Ishikawa (cell line): ENCODE measurements at regions not wholly inside any gene's neighbourhood (a gene's known extent, or its start where the extent isn't known, plus 50 kb on each side); places are given as distances from the start of the nearest gene placed in this dataset.

Experiments used
- CREB1 ChIP-seq: IDR thresholded peaks from 2 replicates; pipeline ENCODE4 v1.6.1; 2012; ENCODE audit warnings: low read depth
- EGR1 ChIP-seq: IDR thresholded peaks from 2 replicates; pipeline ENCODE4 v1.6.1; 2012
- FOXM1 ChIP-seq: IDR thresholded peaks from 2 replicates; pipeline ENCODE4 v1.6.1; 2012; ENCODE audit warnings: low read depth, borderline replicate concordance
- MAX ChIP-seq: IDR thresholded peaks from 2 replicates; pipeline ENCODE4 v1.6.1; 2012
- NFIC ChIP-seq: IDR thresholded peaks from 2 replicates; pipeline ENCODE4 v1.6.1; 2012
- RAD21 ChIP-seq: IDR thresholded peaks from 2 replicates; pipeline ENCODE4 v1.6.1; 2012; ENCODE audit warnings: low read depth
- REST ChIP-seq: IDR thresholded peaks from 2 replicates; pipeline ENCODE4 v1.6.1; 2012; ENCODE audit warnings: low read depth, mild to moderate bottlenecking
- TAF1 ChIP-seq: IDR thresholded peaks from 2 replicates; pipeline ENCODE4 v1.6.1; 2012; ENCODE audit warnings: low read depth, mild to moderate bottlenecking
- TCF12 ChIP-seq: IDR thresholded peaks from 2 replicates; pipeline ENCODE4 v1.6.1; 2012; ENCODE audit warnings: low read depth
- TEAD4 ChIP-seq: IDR thresholded peaks from 2 replicates; pipeline ENCODE4 v1.6.1; 2012
- YY1 ChIP-seq: IDR thresholded peaks from 2 replicates; pipeline ENCODE4 v1.6.1; 2012; ENCODE audit warnings: low read depth

- TF ChIP-seq CREB1: no peak
- TF ChIP-seq FOXM1: no peak
- TF ChIP-seq TEAD4: no peak
- TF ChIP-seq MAX: no peak
- TF ChIP-seq REST: no peak
- TF ChIP-seq TAF1: no peak
- no peak for TF ChIP-seq RAD21
- TF ChIP-seq TCF12: no peak
- no peak for TF ChIP-seq YY1
- TF ChIP-seq EGR1: no peak
- no peak for TF ChIP-seq NFIC
Measured at GRCh38 chr3:71905426-71905825, 120.5 kb upstream of the PROK2 start.
